ENCODE measurements at regions not wholly inside any gene's neighbourhood (a gene's known extent, or its start where the extent isn't known, plus 50 kb on each side); places are given as distances from the start of the nearest gene placed in this dataset.
A peak's percentile ranks its signal among the peaks of the same experiment; 100 is the strongest.

DNA sequence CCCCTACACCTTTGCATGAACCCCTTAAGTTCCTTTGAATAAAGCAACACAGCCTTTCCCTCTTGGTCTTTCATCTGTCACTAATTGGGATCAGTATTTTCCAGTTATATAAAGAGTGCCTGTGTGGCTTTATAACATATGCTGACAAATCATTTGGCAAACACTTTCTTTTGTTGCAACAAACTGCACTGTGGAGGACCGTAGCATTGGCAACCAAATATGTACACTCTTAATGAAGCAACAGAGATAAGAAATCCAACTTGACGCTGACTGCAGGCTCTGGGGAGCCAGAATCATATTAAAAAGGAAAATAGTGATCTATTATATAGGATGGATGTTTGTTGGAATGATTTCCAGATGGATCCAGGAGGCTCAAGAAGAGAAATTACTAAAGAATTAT is 120.1 kb upstream of the PRICKLE2 start:
- Histone ChIP-seq H3K36me3 (ENCODE audit: low read depth) (no peaks in the 10 kb centered on the region), H3K4me1 (ENCODE audit: insufficient read depth, poor library complexity, severe bottlenecking) (peaks cover 32% of the 10 kb centered on the region), H3K27ac (ENCODE audit: poor library complexity, severe bottlenecking) (peak overlapping the region; percentile 70), H3K4me3 (ENCODE audit: severe bottlenecking) (no peak overlapping the region), H3K9me3 (ENCODE audit: severe bottlenecking) (no peaks in the 10 kb centered on the region), H3K27me3 (ENCODE audit: insufficient read depth, poor library complexity, severe bottlenecking) (no peaks in the 10 kb centered on the region)
- no peak for DNase-seq (ENCODE audit: low spot score)
- TF ChIP-seq, protein P1, sequence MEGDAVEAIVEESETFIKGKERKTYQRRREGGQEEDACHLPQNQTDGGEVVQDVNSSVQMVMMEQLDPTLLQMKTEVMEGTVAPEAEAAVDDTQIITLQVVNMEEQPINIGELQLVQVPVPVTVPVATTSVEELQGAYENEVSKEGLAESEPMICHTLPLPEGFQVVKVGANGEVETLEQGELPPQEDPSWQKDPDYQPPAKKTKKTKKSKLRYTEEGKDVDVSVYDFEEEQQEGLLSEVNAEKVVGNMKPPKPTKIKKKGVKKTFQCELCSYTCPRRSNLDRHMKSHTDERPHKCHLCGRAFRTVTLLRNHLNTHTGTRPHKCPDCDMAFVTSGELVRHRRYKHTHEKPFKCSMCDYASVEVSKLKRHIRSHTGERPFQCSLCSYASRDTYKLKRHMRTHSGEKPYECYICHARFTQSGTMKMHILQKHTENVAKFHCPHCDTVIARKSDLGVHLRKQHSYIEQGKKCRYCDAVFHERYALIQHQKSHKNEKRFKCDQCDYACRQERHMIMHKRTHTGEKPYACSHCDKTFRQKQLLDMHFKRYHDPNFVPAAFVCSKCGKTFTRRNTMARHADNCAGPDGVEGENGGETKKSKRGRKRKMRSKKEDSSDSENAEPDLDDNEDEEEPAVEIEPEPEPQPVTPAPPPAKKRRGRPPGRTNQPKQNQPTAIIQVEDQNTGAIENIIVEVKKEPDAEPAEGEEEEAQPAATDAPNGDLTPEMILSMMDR (IDR thresholded peaks at IDR 0.05; ENCODE audit: poor library complexity, severe bottlenecking) = no peak
- ATAC-seq (ENCODE audit: low read depth) = no peak

DNA sequence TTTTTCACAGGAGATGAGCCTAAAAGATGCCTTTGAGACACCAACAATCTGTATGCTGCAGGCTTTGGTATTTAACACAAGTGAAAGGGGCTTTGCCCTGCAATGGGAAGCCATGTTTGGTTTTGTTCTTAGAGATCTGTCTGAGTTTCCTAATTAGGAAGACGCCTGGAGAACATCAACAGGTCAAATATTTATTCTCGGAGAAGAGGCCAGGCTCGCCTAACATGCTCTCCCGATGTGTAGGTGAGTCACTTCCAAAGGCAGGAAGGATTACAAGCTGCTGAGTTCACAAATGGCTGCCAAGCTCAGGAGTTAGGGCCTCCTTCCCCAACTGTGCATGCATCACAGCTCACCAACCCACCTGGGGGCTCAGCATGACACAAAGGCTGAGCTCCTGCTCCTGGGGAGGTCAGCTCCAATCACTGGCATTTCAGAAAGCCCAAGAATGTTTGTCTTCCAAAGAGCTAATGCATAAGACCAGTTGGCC is 119.5 kb upstream of the PRICKLE2 start:
- H3K4me1 ChIP-seq (ENCODE audit: insufficient read depth, poor library complexity, severe bottlenecking) = peaks cover 32% of the 10 kb centered on the region
- no peaks in the 10 kb centered on the region for H3K36me3 ChIP-seq (ENCODE audit: low read depth)
- no peak overlapping the region for H3K4me3 ChIP-seq (ENCODE audit: severe bottlenecking)
- no peaks in the 10 kb centered on the region for H3K27me3 ChIP-seq (ENCODE audit: insufficient read depth, poor library complexity, severe bottlenecking)
- ATAC-seq (ENCODE audit: low read depth) (peak; percentile 70), DNase-seq (ENCODE audit: low spot score) (no peak)
- H3K9me3 ChIP-seq (ENCODE audit: severe bottlenecking) = no peaks in the 10 kb centered on the region
- TF ChIP-seq, protein P1 (IDR thresholded peaks at IDR 0.05; ENCODE audit: poor library complexity, severe bottlenecking) = no peak
- peak overlapping the region; percentile 70 for H3K27ac ChIP-seq (ENCODE audit: poor library complexity, severe bottlenecking)

DNA sequence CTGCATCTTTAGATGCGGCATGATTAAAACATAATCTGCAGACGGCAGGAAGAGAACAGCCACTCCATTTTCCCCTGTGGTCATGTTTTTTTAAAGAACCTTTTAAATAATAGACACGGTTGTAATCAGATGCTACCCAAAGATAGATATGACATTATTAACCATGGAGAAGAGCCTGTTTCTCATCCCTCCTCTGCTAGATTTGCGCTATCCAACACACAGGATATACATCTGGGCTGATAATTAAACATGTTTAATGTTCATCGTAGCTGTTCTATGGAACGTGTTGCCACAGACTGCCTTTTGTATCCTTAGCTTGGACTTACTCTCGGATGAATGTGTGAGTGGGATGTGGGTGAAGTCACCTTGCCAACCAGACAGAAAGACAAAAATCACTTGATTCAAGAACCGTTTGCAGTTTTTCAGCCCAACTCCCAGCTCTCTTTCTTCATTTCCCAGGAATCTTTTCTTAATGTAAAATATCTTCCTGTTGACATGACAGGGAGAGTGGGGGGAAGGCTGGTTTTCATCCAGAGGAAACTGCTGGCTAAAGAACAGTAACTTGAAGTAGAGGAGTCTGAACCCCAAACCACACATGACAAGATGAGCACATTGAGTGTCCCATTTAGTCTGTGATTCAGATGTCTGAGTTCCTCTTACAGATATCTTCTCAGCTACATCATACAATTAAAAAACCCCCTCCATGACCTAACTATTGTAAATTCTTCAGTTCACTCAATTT is 118.6 kb upstream of the PRICKLE2 start:
- no peaks in the 10 kb centered on the region for H3K9me3 ChIP-seq (ENCODE audit: severe bottlenecking)
- no peaks in the 10 kb centered on the region for H3K27me3 ChIP-seq (ENCODE audit: insufficient read depth, poor library complexity, severe bottlenecking)
- no peaks in the 10 kb centered on the region for H3K36me3 ChIP-seq (ENCODE audit: low read depth)
- TF ChIP-seq, protein P1 (IDR thresholded peaks at IDR 0.05; ENCODE audit: poor library complexity, severe bottlenecking) = no peak
- peaks cover 32% of the 10 kb centered on the region for H3K4me1 ChIP-seq (ENCODE audit: insufficient read depth, poor library complexity, severe bottlenecking)
- ATAC-seq (ENCODE audit: low read depth) = no peak
- DNase-seq (ENCODE audit: low spot score) = no peak
- peak overlapping the region; percentile 70 for H3K27ac ChIP-seq (ENCODE audit: poor library complexity, severe bottlenecking)
- no peak overlapping the region for H3K4me3 ChIP-seq (ENCODE audit: severe bottlenecking)

DNA sequence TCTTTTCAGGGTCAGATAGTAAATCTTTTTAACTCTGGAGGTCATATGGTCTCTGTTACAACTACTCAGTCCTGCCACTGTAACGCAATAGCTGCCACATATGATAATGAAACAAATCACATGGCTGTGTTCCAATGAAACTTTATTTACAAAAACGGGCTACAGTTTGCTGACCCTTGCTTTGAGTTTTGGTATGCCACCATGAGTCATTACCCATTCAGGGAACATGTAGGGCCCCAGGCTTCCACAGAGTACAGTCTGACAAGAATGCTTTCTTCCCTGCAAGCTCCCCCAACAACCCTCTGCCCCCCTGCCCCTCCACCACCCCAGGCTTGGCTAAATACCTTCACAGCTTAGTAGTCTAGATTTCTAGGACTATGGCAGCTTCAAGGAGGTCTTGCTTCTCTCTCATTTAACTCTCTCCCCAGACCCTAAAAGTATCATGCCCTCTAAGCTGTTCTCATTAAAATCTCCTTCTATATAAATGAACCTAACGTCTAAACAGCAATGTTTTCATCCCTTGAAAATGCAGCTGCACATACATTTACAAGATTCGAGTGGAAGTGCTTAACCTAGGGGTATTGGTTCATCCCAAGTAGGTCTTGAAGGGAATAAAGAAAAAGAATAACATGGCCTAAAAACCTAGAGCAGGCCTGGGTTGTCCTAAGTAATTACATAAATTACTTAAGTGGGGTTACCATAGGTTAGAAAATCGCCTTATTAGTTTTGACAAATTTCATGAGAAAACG is 117.8 kb upstream of the PRICKLE2 start:
- DNase-seq (ENCODE audit: low spot score) (peak; percentile 75), ATAC-seq (ENCODE audit: low read depth) (peak; percentile 95)
- Histone ChIP-seq H3K27me3 (ENCODE audit: insufficient read depth, poor library complexity, severe bottlenecking) (no peaks in the 10 kb centered on the region), H3K36me3 (ENCODE audit: low read depth) (no peaks in the 10 kb centered on the region), H3K9me3 (ENCODE audit: severe bottlenecking) (no peaks in the 10 kb centered on the region), H3K27ac (ENCODE audit: poor library complexity, severe bottlenecking) (peak overlapping the region; percentile 70), H3K4me1 (ENCODE audit: insufficient read depth, poor library complexity, severe bottlenecking) (peaks cover 32% of the 10 kb centered on the region), H3K4me3 (ENCODE audit: severe bottlenecking) (no peak overlapping the region)
- TF ChIP-seq, protein P1 (IDR thresholded peaks at IDR 0.05; ENCODE audit: poor library complexity, severe bottlenecking) = no peak
